PFSK-1 (cell line): ENCODE measurements at regions not wholly inside any gene's neighbourhood (a gene's known extent, or its start where the extent isn't known, plus 50 kb on each side); places are given as distances from the start of the nearest gene placed in this dataset.

ENCODE experiments used
- FOXP2 ChIP-seq: optimal IDR thresholded peaks from 2 replicates; pipeline ENCODE3; 2011; ENCODE audit warnings: borderline replicate concordance, control low read depth, inconsistent platforms; ENCODE audit not compliant: insufficient read depth; ENCODE audit errors: extremely low read length, extremely low read depth
- POLR2AphosphoS5 ChIP-seq: IDR thresholded peaks from 2 replicates; pipeline ENCODE4 v1.6.1; 2012; ENCODE audit warnings: low read depth, mild to moderate bottlenecking, control low read depth, low read length, moderate library complexity
- SIN3A ChIP-seq: IDR thresholded peaks from 2 replicates; pipeline ENCODE4 v1.6.1; 2012; ENCODE audit warnings: mild to moderate bottlenecking, low read length, moderate library complexity, borderline replicate concordance; ENCODE audit not compliant: insufficient read depth
- TAF1 ChIP-seq: IDR thresholded peaks from 2 replicates; pipeline ENCODE4 v1.6.1; 2012; ENCODE audit warnings: low read length, control low read depth, borderline replicate concordance; ENCODE audit not compliant: insufficient read depth
- TF ChIP-seq, protein P1 (sequence below), 2 experiments: IDR thresholded peaks; 2 replicates each; pipeline versions ENCODE4 v1.6.1 to v1.8.0; 2011 to 2012; ENCODE audit warnings: low read depth in 2 of 2, low read length in 2 of 2, control low read depth in 1 of 2, inconsistent platforms in 1 of 2, mild to moderate bottlenecking in 1 of 2, moderate library complexity in 1 of 2; ENCODE audit not compliant: insufficient read depth in 1 of 2

DNA sequence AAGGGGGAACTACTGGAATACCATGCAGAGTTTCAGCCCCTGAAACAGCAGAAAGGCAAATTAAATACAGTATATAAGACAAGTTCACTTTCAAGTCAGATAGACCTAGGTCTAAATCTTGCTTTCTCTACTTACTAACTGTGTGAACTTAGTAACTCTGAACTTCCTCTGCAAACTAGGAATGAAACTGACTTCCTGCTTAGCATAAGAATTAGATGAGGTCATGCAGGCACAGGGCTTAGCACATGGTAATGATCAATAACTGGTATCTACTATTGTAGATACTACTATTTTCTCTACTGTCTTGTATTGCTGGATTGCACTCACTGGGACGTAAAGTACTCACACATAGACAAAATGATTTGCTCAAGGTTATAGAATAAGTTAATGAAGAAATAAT is 51.5 kb upstream of the MTNR1B start:
- no peak for TF ChIP-seq POLR2AphosphoS5
- no peak for TF ChIP-seq TAF1
- TF ChIP-seq FOXP2: no peak
- no peak for TF ChIP-seq SIN3A
- TF ChIP-seq, protein P1, sequence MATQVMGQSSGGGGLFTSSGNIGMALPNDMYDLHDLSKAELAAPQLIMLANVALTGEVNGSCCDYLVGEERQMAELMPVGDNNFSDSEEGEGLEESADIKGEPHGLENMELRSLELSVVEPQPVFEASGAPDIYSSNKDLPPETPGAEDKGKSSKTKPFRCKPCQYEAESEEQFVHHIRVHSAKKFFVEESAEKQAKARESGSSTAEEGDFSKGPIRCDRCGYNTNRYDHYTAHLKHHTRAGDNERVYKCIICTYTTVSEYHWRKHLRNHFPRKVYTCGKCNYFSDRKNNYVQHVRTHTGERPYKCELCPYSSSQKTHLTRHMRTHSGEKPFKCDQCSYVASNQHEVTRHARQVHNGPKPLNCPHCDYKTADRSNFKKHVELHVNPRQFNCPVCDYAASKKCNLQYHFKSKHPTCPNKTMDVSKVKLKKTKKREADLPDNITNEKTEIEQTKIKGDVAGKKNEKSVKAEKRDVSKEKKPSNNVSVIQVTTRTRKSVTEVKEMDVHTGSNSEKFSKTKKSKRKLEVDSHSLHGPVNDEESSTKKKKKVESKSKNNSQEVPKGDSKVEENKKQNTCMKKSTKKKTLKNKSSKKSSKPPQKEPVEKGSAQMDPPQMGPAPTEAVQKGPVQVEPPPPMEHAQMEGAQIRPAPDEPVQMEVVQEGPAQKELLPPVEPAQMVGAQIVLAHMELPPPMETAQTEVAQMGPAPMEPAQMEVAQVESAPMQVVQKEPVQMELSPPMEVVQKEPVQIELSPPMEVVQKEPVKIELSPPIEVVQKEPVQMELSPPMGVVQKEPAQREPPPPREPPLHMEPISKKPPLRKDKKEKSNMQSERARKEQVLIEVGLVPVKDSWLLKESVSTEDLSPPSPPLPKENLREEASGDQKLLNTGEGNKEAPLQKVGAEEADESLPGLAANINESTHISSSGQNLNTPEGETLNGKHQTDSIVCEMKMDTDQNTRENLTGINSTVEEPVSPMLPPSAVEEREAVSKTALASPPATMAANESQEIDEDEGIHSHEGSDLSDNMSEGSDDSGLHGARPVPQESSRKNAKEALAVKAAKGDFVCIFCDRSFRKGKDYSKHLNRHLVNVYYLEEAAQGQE (IDR thresholded peaks at IDR 0.05; ENCODE audit: insufficient read depth in 1 of 2, low read depth in 2 of 2, low read length in 2 of 2): no peak

DNA sequence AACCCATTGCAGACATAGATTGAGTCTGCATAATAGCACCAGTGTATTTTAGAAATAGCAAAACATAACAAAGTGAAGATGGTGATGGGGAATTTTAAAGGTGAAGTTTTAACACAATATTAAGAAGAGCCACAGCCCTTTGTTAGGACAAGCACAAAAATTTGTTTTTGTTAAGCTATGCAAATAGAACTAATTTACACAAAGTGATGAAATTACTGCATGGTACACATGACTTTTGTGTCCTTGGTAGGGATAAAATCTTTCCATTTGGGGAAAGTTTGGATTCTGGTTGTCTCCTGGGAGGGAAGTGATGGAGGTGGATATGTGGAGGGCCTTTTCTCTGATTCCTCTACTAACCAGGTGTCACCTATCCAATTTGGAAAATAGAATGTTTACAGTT is 50.4 kb upstream of the MTNR1B start:
- TF ChIP-seq, protein P1 (IDR thresholded peaks at IDR 0.05; ENCODE audit: insufficient read depth in 1 of 2, low read depth in 2 of 2, low read length in 2 of 2): no peak
- TF ChIP-seq SIN3A: no peak
- TF ChIP-seq TAF1: no peak
- TF ChIP-seq FOXP2: no peak
